ENCODE measurements at regions not wholly inside any gene's neighbourhood (a gene's known extent, or its start where the extent isn't known, plus 50 kb on each side); places are given as distances from the start of the nearest gene placed in this dataset.

GRCh38 chr9:17854487-17854886 lies 275.6 kb downstream of the SH3GL2 start:
- no peak for TF ChIP-seq POLR2A (IDR thresholded peaks at IDR 0.05; ENCODE audit: low read depth, low read length)
- no peak for TF ChIP-seq POLR2AphosphoS5 (IDR thresholded peaks at IDR 0.05; ENCODE audit: low read depth, low read length)
- TF ChIP-seq TAF1 (IDR thresholded peaks at IDR 0.05; ENCODE audit: low read depth, low read length) = no peak
